Fibroblast of skin of left biceps (primary cell): ENCODE measurements at regions not wholly inside any gene's neighbourhood (a gene's known extent, or its start where the extent isn't known, plus 50 kb on each side); places are given as distances from the start of the nearest gene placed in this dataset.
"Not testable (repeated sequence)": the region's sequence is repeated elsewhere in the genome, so short reads cannot be mapped to it uniquely, and the experiment has no call there.

ENCODE experiments used
- DNase-seq, 2 experiments: peaks; one replicate each; pipeline ENCODE4 v3.0.0-alpha.2; 2013; ENCODE audit warnings: low read depth in 2 of 2

DNA sequence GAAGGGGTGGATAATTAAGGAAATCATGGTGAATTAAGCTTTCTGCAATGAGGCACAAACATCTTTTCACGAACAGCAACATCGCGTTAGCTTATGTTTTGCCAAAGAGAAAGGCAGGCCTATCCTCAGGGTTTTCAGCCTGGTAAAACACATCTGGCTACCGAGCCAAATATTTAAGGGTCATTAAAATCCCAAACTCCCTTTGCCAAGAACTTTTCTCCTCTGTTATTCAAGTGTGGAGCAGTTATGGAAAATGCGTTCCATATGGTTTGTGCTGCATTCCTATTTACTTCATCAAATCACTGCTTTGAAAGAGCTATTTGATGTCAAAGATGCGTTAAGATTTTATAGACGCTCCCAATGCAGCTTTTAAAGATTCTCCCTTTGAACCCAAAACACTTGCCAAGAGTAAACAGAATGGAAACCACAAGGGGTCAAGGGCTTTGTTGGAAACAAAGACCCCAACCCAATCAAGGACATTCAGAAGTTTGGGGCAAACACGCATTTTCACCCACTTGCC, 308.3 kb upstream of the CDH5 start:
- peak; percentile 92 to 94 for DNase-seq

DNA sequence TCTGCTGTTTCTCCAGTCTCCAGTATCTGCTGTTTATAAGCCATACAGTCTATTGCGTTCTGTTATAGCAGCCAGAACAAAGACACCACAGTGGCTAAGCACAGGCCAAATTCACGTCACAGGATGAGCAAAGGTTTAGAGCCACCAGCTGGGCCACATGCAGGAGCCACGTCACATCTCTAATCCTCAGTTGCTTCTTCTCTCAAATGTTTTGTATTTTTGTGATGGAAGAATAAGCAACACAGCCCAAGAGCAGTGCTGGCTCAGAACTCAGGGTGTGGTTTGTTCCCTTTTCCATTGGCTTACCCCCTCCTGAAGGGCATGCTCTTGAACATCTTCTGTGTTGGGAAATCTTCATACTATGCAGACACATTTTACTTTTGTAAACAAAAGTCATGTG, 309.4 kb upstream of the CDH5 start:
- no peak for DNase-seq

DNA sequence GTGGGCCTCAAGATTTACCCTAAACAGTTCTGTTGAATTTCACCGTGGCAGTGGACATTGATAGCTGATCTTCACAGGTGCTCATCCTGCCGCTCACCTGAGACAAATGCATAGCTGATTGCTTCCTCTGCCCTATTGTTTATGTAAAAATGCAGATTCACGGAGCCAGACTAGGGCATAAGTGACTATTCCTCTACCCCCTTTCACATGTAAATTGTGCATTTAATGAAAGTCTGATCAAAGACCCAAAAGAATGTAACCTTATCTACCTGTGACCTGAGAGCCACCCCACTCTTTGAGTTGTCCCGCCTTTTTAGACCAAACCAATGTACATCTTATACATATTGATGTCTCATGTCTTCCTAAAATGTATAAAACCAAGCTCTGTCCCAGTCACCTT, 312.4 kb upstream of the CDH5 start:
- DNase-seq = no peak

DNA sequence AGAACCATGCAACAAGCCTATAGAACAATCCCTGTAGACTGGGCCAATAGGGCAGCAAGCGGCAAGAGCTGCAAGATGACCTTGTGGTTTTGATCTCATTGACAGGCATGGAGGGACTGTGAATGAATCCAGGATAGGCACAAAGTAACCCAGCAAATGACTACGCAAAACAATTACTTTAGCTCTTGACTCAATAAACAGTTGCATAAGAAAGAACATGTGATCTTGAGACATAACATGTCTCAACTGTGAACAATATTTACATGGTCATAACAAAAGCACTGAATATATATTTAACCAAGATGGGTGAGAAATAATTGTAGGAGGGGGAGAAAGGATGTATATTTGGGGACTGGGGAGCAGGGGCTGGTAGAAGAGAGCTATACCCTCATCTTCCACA, 313.7 kb upstream of the CDH5 start:
- DNase-seq = no peak

DNA sequence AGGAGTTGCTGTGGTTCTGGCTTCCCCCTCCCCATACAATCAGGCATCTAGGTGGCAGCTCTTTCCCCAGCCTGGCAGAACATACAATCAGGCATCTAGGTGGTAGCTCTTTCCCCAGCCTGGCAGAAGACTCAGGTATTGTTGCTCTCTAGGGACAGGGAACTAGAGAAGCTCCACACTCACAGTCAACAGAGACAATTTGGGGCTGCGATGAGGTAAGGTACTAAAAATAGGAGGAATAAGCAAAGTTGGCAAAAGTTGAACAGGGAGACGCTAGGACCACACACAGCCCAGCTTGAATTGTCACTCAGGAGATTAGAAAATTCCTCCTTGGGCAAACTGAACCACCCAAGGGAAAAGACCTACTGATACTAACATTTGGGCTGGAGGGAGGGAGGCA, 315.5 kb upstream of the CDH5 start:
- no peak for DNase-seq

DNA sequence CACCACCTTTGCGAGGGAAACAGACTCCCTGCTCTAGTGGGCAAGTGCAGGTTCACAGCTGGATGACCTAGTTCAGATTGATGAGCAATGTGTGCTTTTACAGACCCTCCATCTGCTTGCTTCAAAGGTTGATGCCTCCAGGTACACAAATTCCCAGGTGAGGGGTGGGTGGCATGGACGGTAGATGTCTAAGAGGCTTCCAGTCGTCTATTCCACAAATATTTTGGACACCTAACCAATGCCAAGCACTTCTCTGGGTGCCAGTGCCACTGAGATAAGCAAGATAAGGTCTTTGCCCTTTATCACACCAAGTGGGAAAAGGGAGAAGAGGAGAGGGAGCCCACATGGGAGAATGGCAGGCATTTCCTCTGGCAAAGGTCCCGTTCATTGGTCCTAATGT, 316.6 kb upstream of the CDH5 start:
- no peak for DNase-seq

DNA sequence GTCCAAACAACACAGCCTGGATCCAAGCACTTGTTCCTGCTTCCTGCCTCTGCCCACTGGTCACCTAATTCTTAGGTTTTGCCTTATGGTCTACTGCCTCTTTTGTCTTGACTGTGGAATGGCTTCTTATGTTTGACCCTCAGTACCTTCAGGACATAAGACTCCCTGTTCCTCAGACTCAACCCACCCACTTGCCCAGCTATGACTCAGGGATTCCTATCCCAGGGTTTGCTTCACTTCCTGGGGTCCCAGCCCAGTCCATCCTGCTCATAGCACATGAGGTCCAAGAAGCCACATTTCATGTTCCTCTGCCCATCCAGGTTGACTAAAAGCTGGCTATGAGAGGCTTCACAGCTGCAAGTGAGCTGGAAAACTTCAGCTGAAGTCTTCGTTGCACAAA, 320.9 kb upstream of the CDH5 start:
- DNase-seq = no peak

DNA sequence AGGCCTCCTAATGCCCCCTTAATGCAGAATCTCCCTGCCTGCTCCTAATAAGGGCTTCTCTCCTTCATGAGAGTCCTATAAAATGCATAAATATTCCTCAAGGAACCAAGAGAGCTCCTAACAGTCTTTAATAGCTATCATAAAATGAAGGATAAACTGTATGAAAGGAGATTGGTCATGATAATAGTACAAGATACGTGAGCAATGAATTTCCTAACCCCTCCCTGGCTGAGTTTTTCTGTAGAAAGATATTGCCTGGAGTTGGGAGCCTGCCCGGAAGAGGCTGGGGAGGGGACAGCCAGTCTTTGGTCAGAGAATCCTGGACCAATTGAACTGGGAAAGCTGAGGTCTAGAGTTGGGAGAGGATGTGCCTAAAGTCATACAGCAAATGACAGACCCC, 321.9 kb upstream of the CDH5 start:
- no peak for DNase-seq

DNA sequence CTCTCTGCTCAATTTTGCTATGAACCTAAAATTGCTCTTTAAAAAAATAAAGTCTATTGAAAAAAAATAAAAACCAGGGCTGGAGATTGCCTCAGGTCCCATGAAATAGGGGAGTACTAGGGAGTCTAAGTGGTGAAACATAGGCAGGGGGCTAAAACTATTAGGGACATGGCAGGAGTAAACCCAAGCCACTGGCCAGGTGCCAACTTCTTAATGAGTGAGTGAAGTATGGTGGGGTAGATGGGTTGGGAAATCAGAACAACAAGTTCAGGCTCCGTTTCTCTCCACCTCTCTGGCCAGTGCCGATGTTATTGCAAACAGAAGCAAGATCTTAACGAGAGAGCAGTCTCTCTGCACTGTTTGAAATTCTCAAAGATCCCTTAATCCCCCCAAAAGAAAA, 322.4 kb upstream of the CDH5 start:
- DNase-seq = no peak

DNA sequence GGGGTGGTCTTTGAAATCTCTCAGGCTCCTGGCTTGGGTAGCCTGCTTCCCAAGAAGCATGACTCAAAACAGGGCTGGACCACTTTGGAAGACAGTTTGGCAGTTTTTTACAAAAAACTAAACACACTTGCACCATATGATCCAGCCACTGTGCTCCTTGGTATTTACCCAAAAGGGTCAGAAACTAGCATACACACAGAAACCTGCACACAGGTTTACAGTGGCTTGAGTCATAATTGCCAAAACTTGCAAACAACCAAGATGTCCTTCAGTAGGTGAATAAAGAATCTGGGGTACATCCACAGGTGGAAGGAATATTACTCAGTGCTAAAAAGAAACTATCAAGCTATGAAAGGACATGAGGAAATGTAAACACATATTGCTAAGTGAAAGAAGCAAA, 323.2 kb upstream of the CDH5 start:
- DNase-seq = no peak

DNA sequence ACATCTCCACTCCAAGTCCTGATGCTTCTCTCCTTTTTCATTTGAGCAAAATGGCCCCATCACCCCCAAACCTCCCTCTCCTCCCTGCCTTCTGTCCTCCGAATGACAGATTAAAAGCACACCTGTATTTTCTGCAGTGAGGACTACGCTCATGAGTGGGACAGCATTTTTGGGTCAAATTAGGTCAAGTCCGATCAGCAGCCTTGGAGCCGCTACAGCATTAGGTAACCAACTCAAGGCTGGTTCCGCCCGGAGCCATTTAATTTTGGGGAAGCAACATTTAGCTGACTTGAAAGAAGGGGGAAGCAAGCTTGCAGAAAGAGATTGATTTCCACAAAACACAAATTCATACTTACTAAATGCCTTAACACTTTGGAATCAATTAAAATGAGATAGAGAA, 324.1 kb upstream of the CDH5 start:
- no peak for DNase-seq

DNA sequence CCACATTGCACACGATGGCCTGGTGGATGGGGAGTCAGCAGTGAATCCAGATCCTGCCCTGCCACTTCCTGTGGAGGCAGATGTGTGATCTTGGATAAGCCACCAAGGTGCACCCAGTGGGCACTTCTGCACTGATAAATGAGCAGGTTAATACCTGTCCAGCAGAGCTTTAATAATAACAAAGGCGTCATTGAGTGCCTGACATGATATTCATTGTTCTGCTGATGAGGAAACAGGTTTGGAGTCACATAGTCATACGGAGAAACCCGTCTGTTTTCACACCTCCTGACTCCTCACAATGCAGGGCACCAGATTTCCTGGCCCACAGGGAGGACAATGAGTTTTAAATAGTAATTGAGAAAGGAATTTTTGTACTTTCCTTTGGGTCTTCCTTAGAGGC, 324.6 kb upstream of the CDH5 start:
- no peak for DNase-seq

DNA sequence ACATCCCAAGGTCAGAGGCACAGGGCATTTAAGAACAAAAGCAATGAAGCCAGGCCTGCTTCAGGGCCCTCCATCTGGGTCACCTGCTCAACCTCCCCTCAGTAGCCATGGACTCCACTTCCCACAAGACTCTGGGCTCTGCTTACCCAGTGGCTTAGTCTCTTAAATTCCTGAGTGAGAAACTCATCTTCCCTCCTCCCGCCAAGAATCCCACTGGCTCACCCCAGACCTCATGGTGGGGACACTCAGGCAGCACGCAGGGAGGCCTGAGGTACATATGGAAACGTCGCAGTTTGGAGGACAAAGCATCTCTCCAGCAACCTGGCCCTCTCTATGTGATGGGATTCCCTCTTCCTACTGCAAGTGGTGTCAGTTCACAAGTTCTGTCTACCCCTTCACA, 326.7 kb upstream of the CDH5 start:
- no peak for DNase-seq

DNA sequence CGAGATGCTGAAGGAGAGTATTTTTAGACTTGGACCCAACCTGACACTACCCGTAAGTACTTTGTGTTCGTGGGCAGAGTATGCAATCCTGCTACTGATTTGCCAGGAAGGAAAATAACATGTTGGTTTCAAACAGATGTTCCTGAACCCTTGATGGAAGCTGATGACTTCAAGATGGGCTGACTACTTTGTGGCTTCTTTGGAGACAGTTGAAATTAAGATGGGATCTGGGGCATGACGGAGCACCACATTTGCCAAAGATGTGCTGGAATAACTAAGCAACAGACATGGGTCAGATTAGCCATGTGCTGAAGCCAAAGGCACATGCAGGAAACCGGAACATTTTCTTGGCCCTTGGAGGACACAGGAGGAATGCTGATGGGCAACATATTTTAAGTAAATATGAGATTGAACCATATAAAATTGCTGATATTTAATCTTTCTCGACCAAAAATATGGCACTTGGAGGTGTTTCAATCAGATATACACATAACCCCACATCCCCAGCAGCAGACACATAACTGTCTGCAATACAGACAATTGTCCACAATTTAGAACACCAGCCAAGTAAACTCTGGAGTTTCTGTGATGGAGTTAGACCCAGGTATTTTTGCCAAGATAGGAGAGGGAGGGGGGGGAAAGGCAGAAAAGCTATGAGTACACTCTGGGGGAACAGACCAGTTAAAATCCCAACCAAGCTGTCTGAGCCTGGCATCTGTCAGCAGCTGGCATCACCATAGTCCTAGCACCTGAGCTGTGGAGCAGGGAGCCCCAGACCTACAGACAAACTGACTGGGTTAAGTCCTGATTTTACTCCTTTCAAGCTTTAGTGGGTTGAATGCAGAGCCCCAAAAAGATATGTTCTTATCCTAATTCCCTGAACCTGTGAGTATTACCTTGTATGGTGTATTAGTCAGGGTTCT, 329.4 kb upstream of the CDH5 start:
- peak; percentile 100 for DNase-seq

DNA sequence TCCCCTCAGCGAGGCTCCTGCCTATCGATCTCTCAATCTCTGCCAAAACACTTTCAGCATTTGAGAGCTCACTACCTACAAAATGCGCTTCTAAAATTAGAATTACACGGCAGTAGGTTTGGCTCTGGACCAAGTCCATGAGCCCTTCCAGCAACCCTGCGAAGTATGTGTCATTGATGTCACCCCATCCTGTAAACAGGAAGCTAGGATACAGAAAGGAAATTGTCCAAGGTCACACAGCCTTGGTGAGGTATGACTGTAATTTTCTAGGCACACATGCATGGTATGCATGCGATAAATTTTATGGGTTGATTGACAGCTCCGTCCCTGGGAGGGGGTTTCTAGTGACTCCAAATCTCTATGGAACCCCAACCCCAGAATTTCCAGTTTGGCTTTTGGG, 330.3 kb upstream of the CDH5 start:
- DNase-seq = peak; percentile 36 to 50

DNA sequence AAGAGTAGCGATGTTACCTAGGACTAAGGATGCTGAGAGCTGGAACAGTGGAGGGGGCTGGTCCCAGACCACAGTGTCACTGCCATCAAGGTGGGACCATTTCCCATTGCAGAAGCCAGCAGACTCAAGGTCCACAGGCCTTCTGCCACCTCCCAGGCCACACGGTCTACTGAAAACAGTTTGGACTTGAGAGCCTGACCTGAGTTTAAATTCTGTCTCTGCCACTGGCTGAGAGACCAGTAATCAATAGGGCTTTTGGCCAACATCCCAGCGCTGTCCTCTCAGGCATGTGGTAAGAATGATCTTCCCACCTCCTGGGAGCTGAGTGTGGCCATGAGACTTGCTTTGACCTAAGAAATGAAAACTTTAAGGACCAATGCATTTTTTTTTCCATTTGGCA, 331.4 kb upstream of the CDH5 start:
- DNase-seq = no peak

DNA sequence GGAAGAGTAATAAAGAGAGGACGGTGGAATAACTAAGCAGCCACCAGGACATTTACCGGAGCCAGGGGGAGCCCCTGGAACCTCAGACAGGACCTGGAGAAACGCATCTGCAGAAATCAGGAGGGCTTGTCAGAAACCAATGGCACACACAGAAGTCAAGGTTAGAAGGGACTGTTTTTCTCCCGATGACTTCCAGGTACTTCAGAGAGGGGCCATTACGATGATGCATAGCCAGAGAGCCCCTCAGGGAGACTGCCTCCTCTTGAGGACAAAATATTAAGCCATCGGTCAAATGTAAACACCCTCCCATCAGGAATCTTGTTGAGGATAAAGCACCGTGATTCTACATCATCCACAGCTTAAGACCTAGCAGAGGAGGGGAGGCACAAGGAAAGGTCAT, 333.6 kb upstream of the CDH5 start:
- no peak for DNase-seq

DNA sequence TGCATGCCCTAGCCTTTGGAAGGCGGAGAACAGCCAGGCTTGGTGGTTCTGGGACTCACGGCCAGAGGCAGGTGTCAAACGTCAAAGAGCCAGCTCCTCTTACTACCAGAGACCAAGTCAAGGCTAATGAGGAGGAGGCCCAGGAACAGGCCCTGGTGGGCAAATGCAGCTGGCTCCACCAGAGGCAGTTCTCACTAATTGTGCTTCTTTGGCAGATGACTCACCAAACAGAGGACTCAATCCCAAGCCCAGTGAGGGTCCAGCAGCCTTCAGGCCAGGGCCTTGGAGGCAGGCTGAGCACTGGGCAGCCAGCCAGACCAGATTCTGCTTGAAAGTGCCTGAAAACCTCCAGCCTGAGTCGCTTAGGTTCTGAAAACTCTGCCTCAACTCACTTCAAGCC, 336.5 kb upstream of the CDH5 start:
- no peak for DNase-seq

DNA sequence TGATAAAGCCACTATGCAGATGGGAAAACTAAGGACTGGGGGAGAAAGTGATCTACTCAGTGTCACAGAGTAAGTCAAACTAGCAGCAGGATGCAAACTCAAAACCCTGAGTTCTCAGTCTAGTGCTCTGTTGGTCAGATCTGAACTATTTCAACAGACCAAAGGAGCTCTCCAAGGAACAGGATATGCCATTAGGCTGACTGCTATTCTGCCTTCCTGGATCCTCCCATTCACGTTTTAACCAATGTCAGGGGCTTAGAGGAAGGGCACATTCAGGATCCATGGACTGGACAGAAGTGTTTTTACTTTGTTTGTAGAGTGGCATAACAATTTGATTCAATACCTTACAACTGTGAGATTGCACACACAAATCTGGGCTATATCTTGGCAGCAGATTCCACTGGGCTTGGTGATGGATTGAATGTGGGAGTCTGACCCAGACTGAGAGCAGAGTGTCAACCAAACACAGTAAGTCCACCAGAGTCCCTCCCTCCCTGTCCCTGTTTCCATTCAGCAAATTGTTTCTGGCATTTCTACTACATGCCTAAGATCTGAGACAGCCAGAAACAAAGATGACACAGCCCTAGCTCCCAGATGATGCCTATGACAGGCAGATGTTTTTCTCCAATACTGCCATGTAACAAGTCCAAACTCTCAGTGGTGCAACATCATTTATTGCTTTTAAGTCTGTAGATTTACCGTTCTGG, 337.8 kb upstream of the CDH5 start:
- DNase-seq = peak; percentile 74 to 76

DNA sequence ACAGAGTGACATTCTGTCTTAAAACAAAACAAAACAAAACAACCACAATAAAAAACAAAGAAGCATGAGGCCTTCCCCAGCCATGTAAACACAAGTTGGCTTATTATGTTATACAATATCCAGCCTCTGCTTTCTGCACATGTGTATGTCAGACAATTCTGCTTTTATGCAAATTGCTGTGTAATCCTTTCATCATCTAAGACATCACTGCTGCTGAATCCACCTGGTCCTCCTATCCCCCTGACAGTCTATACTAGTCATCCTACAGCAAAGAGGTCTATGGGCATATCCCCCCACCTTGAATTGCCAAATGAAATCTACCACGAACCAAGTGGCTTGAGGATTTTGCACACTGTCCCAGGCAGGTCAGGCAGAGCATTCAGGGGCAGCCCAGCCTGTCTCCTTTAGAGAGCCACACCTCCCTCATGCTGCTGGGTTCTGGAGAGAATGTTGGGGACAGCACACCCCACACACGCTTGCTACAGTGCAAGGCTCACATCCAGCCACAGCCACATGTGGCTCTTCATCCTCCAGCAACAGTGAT, 339.6 kb upstream of the CDH5 start:
- no peak for DNase-seq

DNA sequence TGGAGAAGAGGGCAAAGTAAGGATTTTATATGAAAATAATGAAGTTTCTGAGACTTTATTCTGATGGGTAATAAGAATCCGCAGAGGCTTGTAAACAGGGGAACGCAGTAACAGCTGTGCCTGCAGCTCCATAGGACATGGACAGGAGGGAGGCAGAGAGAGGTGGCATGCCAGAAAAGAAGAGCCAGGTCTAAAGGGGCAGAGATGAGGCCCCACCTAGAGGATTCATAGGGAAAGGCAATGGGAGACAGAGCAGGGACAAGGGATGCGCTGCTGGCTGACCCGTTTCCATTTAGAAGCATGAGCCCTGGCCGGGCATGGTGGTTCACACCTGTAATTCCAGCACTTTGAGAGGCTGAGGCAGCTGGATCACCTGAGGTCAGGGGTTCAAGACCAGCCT, 340.3 kb upstream of the CDH5 start:
- no peak for DNase-seq

DNA sequence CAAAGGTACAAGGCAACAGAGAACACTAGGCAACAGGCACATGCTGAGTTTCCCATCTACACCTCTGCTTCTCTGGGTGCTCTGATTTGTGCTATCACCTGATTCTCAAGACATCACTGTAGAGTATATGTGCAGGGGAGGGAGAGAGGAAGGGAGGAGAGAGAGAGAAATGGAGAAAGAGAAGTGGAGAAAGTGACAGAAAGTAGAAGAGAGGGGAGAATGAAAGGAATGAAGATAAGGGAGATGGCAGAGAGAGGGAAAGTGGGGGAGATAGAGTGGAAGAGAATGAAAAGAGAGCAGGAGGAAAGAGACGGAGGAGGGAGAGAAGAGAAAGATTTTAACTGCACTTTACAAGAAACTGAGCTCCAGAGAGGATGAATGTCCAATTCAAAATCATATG, 340.7 kb upstream of the CDH5 start:
- DNase-seq = no peak

DNA sequence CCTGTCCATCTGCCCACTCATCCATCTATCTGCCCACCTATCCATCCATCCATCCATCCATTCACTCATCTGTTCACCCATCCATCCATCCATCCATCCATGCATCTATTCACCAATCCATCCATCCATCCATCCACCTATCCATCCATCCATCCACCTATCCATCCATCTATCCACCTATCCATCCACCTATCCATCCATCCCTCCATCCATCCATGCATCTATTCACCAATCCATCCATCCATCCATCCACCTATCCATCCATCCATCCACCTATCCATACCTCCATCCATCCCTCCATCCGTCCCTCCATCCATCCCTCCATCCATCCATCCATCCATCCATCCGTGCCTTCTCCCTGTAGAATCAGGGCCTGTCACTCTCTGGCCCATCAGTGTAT, 341.9 kb upstream of the CDH5 start:
- not testable (repeated sequence) for DNase-seq
